Renal cortical epithelial cell (primary cell): ENCODE measurements at regions not wholly inside any gene's neighbourhood (a gene's known extent, or its start where the extent isn't known, plus 50 kb on each side); places are given as distances from the start of the nearest gene placed in this dataset.
A peak's percentile ranks its signal among the peaks of the same experiment; 100 is the strongest.

ENCODE experiments used
- DNase-seq: peaks from one replicate; pipeline ENCODE4 v3.0.0-alpha.2; 2011; ENCODE audit warnings: low read depth

DNA sequence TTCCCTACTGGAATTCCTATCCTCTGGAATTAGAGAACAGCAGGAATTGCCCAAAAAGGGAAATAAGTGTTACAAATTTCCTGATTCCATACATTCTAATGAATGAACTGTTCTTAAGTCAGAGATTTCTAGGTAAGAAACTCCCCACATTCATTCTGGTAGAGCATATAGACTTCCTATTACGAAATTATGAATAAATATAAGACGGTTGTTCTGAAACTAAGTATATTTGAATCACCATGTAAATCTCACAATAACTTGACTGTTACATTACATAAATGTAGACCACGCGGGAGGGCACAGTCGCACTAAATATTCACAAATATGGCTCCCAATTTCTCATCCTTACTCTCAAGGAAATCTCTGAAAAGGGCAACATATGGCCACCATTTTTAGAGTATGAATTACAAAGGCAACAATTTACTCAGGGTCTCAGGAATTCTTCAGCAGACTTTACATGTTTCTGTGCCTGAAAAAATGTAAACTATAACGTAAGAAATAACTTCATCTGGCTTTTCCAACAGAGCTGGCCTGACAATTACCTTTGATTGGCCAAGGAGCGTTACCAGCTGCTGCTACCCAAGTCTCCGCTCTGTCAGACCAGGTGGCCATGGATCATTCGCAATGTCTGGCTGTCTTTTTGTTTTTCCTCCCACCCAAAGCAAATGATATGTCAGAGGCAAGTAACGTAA lies 115.8 kb downstream of the MPP7 start:
- DNase-seq = no peak

DNA sequence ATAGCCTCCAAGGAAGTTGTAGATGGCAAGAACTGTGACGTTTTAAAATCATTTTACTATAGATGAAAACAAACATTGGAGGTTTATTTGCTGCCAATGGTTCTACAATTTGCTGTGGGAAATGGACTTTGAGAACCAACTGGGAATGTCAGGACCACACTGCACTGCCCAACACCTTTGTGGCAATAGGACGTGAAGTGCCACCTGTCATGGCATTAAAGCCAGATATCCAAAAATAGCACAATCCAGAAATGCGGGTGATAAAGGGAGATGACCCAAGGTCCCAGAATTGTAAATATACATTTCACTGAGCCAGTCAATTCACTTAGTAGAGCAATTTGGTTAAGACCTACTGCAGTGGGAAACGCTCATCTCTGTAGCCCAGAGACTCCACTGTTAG lies 116.4 kb downstream of the MPP7 start:
- no peak for DNase-seq

DNA sequence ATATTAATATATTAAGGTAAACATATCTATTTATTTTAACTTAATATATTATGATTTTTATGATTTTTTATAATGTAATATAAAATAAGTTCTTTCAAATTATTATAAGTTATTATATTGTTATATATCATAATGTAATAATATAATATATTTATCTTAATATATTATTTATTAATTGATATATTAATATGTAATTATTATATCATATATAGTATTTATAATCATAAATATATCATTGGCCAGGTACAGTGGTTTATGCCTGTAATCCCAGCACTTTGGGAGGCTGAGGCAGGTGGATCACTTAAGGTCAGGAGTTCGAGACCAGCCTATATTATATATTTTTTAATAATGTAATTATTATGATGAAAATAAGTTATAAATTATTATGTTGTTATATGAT lies 118.1 kb downstream of the MPP7 start:
- no peak for DNase-seq

DNA sequence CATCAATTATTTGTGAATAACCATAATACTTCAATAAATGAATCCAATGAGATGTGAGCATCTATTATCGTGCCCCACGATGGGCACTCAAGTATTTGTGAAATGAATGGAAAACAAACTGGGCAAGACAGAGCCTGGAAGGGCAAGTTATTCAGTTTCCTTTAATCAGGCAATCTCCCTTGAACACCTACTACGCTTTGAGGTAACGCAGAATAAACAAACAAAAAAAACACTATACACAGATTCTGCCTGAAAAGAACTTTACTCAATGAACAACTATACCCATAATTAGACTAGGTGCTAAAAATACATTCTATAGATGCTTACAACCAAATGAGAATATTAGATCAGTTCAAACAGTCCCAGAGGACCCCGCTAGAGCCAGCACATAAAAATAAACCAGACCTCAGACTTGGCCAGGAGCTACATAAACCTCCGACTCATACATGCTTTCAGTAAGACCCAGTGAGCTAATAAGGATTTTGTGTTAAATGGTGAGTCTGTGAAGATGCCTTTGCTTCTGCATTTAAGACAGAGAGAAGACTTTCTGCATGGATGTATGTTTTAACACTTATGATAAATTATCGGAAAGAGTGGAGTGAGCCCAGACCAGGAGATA lies 121.3 kb downstream of the MPP7 start:
- DNase-seq = no peak

DNA sequence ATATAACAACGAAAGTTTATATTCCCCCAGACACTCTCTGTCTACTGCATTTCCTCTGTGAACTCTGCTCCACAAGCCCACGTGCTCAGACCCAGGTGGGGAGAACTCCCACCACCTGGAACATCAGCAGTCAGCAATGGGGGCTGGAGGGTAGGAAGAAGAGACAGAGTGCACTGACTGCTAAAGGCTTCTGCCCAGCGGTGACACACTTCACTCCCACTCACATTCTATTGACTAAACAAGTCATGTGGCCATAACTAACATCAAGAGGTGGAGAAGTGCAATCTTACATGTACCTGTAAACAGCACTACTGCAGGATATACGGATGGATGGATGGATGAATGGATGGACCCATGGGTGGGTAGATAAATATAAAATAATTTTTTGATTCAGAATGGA lies 122.2 kb downstream of the MPP7 start:
- DNase-seq = peak; percentile 42

DNA sequence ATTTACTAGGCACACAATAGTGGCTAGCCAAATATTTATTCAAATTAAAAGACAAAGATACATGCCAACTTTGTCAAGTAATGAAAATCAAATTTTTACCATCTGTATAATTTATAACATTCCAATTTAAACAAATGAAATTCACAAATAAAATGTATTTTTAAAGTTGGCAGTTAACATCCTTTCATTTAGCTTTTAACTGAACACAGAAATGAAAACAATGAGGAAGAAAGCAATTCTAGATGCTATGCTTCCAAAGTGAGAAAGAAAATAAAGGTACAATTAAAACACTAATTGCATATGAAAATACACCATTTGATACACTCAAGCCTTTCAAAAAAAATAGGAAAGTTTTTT lies 123.1 kb downstream of the MPP7 start:
- no peak for DNase-seq

DNA sequence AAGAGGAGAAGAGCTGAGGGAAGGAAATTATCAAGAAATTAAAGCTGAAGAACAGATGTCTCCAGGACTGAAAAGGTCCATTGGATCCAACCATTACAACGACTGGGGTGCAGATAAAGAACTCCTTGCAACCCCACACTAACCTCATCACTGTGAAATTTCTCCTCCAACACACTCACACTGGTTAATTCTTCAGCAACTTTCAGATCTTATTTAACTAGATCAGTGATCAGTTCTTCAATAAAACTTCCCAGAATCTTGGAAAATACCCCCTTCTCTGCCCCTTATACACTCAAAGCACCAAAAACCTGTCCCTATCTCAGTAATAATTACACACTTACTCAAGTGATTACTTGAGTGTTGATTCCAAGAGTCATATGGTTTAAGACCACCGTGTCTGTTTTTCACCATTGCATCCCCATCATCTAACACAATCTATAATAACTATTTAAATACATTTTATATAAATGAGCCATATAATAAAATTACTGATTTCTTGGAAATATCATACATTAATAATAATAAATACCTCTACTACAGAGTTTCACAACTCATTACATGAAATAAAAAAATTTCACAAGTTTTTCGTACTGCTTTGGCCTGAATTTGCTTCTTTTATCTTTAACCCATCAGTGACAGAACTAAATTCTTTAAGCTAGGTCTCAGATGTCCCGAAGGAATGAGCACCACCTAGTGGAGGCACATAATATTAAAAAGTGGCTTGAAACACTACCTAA lies 123.7 kb downstream of the MPP7 start:
- peak; percentile 54 for DNase-seq

DNA sequence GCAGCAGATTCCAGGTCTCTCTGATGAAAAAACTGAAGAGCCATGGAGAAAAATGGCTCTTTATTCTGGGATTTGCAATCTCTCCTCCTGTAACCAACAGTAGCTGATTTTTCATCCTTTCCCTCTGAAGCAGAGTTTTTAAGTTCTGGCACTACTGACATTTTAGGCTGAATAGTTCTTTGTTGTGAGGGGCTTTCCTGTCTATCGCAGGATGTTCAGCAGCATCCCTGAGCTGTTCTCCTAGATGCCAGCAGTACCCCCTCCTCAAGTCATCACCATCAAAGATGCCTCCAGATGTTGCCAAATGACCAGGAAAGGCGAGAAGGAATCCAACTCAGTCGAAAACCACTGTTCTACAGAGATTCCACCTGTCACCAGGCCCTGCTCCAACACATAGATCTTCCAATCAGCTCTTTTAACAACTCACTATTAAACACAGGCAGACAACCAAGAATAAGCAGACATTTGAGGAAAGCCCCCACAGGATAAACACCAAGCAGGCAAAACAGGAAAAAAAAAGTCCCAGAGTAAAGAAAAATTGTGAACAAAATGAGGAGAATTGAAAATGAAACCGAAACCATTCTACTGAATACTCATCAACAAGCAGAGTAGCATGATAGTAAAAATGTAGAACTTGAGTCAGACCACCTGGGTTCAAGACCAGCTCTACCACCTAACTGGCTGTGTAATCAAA lies 124.8 kb downstream of the MPP7 start:
- DNase-seq = peak; percentile 41

DNA sequence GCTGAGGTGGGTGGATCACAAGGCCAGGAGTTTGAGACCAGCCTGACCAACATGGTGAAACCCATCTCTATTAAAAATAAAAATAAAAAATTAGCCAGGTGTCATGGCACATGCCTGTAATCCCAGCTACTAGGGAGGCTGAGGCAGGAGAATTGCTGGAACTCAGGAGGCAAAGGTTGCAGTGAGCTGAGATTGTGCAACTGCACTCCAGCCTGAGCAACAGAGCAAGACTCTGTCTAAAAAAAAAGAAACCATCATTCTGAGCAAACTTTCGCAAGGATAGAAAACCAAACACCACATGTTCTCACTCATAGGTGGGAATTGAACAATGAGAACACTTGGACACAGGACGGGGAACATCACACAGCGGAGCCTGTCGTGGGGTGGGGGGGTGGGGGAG lies 126.4 kb downstream of the MPP7 start:
- DNase-seq = peak; percentile 49

DNA sequence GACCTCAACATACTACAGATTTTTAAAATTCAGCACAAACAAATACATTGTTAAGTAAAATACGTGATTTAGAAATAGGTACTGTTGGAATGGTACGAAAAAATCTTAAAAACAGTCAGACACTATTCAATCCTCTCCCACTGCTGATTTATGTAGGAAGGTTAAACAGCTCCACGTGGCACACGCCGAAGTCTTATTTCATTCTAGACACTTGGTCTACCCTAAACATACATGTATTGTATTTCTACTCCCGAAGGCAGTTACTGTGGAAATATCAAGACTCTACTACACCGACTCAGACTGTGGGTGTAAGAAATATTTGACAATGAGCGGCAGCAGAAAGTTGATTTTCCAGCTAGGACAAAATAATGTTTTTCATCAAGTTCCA lies 130.6 kb downstream of the MPP7 start:
- no peak for DNase-seq

DNA sequence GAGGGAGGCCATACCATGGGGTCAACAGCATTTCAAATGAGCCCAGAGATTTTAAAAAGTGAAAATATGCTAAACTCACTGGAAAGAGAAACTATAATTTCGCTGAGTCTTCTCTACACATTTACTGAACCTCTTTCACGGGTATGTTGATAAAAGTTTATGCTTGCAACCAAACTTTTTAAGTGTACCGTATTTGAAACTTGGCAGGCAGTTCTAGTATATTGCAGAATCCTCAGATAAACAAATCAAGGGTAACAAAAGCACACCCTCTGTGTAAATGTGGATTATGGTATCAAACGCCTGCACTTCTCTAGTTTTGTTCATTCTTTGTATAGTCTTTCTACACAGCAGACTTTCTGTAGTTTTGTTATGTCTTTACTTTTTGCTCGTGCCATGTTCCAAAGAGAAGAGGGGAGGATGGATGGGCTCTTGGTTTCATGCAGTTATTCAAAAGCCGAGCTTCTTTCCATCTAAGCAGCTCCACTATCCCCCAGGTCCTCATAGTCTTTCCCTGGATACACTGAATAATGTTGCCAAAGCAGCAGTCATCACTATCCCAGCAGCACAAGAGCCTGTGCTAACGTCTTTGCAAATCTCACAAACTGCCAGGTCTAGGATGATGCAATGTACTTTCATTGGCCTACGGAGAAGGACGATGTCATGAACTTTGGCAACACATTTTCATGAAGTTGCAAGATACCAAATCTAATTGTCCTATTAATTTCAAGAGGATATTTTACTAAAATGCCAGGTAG lies 131.2 kb downstream of the MPP7 start:
- DNase-seq = no peak

DNA sequence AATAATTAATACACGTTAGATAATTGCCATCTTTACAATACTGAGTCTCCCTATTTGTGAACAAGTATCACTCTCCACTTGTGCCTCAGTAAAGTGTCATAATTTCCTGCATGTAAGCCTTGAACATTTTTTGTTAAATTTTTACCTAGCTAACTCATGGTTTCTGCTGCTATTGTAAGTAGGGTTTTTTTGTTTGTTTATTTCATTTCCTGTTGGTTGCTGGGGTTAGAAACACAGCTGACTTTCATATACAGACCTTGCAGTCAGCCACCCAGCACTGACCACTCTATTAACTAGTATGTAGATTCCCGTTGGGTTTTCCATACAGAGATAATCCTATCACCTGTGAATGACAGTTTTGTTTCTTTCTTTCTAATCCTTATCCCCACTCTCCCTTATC lies 133.3 kb downstream of the MPP7 start:
- peak; percentile 4 for DNase-seq

DNA sequence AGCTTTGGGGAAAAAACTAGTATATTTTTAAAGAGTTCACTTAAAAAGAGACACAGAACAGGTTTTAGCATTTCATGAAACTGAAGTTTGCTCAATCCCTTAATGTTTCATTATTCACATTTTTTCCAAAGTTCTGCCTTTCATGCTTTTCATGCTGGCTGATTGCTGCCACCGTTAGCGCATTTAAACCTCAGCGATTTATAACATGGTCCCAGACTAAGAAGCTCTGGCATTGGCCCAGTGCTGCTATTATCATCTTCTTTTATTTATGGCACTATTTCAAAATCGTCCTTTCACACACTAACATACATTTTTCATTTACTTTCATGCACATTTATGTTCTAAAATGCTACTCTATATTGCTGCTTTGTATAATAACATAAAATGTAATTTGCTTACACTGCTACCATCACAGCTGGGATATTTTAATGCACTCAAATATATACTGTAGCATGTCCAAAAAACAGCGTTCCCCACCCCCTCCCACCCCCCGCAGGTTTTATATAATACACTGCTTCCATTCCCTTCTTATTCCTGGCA lies 141.9 kb downstream of the MPP7 start:
- no peak for DNase-seq

DNA sequence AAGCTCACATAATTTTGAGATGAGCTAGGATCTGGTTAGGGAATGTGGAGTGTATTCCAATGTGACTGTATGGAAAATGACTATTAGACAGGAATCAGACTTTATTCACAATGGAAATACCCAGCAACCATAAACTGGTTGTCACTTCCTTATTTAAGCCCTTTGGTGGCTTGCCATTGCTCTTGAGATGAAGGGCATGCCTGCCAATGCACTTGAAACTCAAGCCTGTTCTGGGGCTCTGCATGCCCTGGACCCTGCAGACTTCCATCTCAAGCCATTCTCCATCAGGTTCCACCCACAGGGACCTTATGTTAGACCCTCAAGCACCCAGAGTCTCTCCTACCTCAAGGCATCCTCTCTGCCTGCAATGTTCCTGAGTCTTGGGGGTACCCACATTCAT lies 145.5 kb downstream of the MPP7 start:
- no peak for DNase-seq

DNA sequence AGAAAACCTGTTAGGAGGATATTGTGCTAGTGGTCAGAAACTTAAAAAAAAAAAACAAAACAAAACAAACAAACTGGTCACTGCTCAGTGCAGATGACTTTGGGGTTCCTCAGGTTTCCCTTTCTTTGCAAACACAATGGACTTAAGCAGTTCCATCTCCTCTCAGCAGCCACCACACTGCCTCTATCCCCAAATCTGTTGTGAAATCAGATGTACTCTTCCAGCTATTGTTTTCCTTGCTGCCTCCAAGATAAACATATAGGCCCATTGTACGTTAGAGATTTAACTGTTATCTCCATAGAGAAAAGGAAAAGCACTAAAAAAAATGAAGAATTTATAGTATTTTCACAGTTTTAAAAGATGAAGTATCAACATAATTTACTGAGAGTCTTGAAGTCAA lies 147.1 kb downstream of the MPP7 start:
- no peak for DNase-seq

DNA sequence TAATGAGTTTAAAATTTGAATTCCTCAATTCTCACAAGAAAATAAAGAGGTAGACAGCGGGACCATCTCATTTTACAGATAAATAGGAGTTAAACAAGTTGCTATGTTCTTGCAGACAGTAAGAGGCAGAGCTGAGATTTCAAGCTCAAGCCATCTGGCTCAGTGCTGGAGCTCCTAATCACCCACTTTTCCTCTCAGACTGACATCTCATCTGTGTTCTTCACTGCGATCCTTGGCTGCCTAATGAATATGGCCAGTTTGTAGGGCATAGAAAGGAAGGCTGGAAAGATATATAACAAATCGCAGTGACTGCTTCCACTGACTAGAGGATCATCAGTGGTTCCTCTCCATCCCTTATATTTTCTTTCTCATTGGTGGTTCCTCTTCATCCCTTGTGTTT lies 151.2 kb downstream of the MPP7 start:
- no peak for DNase-seq

DNA sequence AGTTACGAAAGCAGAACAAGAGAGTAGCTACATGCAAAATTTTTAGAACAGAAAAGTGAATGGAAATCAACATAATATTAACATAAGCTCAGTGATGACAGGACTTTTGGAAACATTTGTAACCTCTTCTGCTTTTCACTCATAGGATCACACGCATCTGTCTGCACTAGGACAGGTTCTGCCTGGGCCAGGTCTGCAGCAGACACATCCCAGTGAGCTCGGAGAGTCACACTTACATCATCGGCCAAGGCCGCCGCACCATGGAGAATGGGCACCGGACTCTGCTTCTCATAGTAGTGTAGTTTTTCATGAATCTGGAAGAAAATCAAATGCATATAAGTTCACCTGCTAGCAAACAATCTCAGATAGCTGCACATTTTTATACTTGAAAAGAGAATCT lies 150.9 kb upstream of the ODAD2 start:
- DNase-seq = no peak

DNA sequence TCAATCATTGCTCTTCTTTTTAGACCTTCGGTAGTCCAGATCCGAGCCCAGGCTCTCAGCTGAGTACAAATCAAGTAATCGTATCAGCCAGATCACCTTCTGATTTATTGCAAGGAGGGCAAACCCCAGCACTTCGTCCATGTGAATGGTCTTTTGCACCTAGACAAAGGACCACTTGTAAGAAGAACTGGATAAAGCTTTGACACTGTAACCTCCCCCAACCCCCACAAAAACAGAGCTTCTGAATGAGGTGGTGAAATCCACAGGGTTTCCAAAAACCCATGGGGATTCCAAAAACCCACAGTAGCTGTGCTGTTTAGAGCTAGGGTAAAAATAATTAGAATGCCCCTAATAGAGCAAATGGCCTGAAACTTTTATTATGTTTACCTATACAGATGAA lies 148.8 kb upstream of the ODAD2 start:
- no peak for DNase-seq

DNA sequence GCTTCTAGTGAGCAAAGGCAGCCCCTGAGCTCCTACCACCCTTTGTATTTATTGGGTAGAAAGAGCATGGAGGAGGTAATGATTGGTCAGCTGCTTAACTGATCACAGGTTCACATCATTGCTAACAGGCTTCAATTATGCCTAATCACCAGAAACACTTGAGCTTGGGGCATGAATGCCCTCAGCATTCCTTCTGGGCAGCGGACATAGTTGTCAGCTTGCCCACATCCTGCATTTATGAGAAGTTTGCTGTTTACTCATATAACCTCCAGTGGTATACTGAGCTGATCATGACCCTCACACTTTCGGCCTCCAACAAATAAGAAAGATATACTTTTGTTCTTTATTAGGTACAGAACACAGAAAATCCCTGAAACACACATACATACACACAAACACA lies 140.3 kb upstream of the ODAD2 start:
- peak; percentile 93 for DNase-seq

DNA sequence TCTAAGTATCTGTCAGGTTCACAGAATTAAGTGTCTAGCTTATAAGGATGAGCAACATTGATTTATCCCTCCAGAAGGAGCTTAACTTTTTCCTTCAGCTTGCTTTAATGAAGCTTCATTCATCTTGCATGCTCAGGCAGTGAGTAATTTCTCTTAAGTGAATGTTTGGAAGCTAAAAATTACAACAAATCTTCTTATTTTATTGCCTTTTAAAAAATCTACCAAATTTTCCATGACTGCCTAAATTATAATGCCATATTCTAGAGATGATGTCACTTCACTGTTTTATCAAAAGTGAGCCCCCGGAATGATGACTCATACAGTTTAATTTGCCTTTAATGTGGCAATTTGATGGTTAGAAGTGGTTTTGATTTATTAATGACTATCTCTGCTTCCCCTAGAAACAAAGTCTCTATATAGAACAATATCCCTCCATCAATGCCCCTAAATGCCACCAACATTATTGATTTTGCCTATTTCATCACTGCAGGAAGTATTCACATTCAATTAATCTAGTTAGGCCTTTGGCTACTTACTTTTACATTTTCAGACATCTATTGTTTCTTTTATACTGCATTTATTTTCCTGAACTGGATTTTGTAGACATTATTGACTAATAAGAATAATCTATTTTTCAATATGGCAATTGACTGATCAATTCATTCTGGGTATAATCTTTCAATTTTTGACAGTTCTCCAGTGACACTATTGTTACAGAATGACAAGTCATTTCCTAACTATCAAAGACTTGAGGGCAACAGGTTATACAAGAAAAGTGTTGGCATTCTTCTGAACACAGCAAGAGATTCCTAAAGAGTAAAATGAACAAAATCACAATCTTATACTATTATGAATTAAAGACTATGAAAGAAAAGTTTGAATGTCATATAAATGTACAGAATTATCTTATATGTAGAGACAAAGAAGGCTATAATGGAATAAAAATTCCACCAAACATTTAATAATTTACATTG lies 139.3 kb upstream of the ODAD2 start:
- DNase-seq = peak; percentile 53

DNA sequence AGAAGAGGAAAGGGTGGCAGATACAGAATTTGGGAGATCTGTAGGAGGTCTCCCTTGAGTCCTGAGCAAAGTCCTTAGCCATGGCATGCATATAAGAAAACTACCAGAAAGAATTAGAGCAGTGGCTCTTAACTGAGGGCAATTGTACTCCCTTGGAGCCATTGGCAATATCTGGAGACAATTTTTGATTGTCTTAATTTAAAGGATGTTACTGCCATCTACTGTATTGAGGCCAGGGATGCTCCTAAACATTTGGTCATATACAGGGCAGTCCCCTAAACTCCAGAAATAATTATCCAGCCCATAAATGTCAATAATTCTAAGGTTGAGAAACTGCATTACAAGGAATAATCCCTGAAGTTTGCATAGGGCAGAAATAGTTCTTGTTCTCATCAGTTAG lies 136.4 kb upstream of the ODAD2 start:
- DNase-seq = no peak
